WTC11 (cell line): ENCODE measurements at regions not wholly inside any gene's neighbourhood (a gene's known extent, or its start where the extent isn't known, plus 50 kb on each side); places are given as distances from the start of the nearest gene placed in this dataset.

ENCODE experiments used
- ATAC-seq: fragments of 200-7000 bp; cut with Tn5 transposase; 2 replicates; pipeline ENCODE4 v1.10.0; 2021; ENCODE audit warnings: mild to moderate bottlenecking, moderate library complexity
- CTCF ChIA-PET: fragments of 300-600 bp; sonication (Branson Sonifier 250); formaldehyde crosslinking; loops from one replicate; lab custom pipeline; 2021; ENCODE audit warnings: antibody characterized with exemption; lab: Charles Lee
- POLR2A ChIA-PET: fragments of 350-600 bp; sonication (Branson Sonifier 250); formaldehyde crosslinking; loops from one replicate; lab custom pipeline; 2021; ENCODE audit warnings: antibody characterized with exemption; lab: Charles Lee
- DNase-seq: peaks from one replicate; pipeline ENCODE4 v3.0.0; 2021; ENCODE audit warnings: low spot score
- H3K27ac Mint-ChIP-seq: 2 replicates; pipeline ENCODE4 v1.8.0; 2021; ENCODE audit warnings: mixed read lengths
- H3K27me3 Mint-ChIP-seq: 2 replicates; pipeline ENCODE4 v1.8.0; 2021; ENCODE audit warnings: low read depth, mild to moderate bottlenecking, moderate library complexity, mixed read lengths
- H3K36me3 Mint-ChIP-seq: 2 replicates; pipeline ENCODE4 v1.8.0; 2021; ENCODE audit warnings: mixed read lengths
- H3K4me1 Mint-ChIP-seq: 2 replicates; pipeline ENCODE4 v1.8.0; 2022; ENCODE audit warnings: mixed read lengths
- H3K4me3 Mint-ChIP-seq: 2 replicates; pipeline ENCODE4 v1.8.0; 2021; ENCODE audit warnings: mild to moderate bottlenecking, moderate library complexity, mixed read lengths
- H3K9me3 Mint-ChIP-seq: 2 replicates; pipeline ENCODE4 v1.8.0; 2021; ENCODE audit warnings: mixed read lengths
- ESRRA ChIP-seq: sonication (generic); formaldehyde crosslinking; IDR thresholded peaks from 2 replicates; pipeline ENCODE4 v1.8.1; 2022; ENCODE audit warnings: mild to moderate bottlenecking, missing genetic modification reagents, borderline replicate concordance
- ETV6 ChIP-seq: sonication (generic); formaldehyde crosslinking; IDR thresholded peaks from 2 replicates; pipeline ENCODE4 v1.8.1; 2022; ENCODE audit warnings: mild to moderate bottlenecking, missing genetic modification reagents
- HMGA2 ChIP-seq: fragments of 250-450 bp; sonication (Bioruptor Pico); IDR thresholded peaks from 2 replicates; pipeline ENCODE4 v1.4.0; 2021; ENCODE audit warnings: mild to moderate bottlenecking, moderate library complexity
- NR1H2 ChIP-seq: sonication (generic); formaldehyde crosslinking; IDR thresholded peaks from 2 replicates; pipeline ENCODE4 v1.9.0; 2021; ENCODE audit warnings: mild to moderate bottlenecking, moderate library complexity, missing genetic modification reagents
- PRRX2 ChIP-seq: fragments of 250-450 bp; sonication (Bioruptor Pico); IDR thresholded peaks from 2 replicates; pipeline ENCODE4 v1.8.0; 2021; ENCODE audit warnings: mild to moderate bottlenecking
- RELA ChIP-seq: sonication (generic); formaldehyde crosslinking; IDR thresholded peaks from 2 replicates; pipeline ENCODE4 v1.8.1; 2022; ENCODE audit warnings: missing genetic modification reagents, mild to moderate bottlenecking, borderline replicate concordance
- ZNF317 ChIP-seq: sonication (generic); formaldehyde crosslinking; IDR thresholded peaks from 2 replicates; pipeline ENCODE4 v1.8.1; 2023; ENCODE audit warnings: low read depth, mild to moderate bottlenecking, moderate library complexity, missing genetic modification reagents, borderline replicate concordance
- ZNF423 ChIP-seq: fragments of 250-450 bp; sonication (Bioruptor Pico); IDR thresholded peaks from 2 replicates; pipeline ENCODE4 v2.1.2; 2022; ENCODE audit warnings: mild to moderate bottlenecking, moderate library complexity
- TF ChIP-seq, protein P1 (sequence below): sonication (generic); formaldehyde crosslinking; IDR thresholded peaks from 2 replicates; pipeline ENCODE4 v1.8.1; 2023; ENCODE audit warnings: mild to moderate bottlenecking, moderate library complexity, missing genetic modification reagents
- TF ChIP-seq, protein P2 (sequence below): fragments of 250-450 bp; sonication (Bioruptor Pico); IDR thresholded peaks from 2 replicates; pipeline ENCODE4 v1.9.0; 2021; ENCODE audit warnings: mild to moderate bottlenecking
- TF ChIP-seq, protein P3 (sequence below): sonication (generic); formaldehyde crosslinking; IDR thresholded peaks from 2 replicates; pipeline ENCODE4 v1.8.0; 2023; ENCODE audit warnings: missing genetic modification reagents
- TF ChIP-seq, protein P4 (sequence below): fragments of 250-450 bp; sonication (Bioruptor Pico); IDR thresholded peaks from 2 replicates; pipeline ENCODE4 v1.9.0; 2021; ENCODE audit warnings: mild to moderate bottlenecking, borderline replicate concordance
- TF ChIP-seq, protein P5 (sequence below): fragments of 200-600 bp; IDR thresholded peaks from 2 replicates; pipeline ENCODE4 v1.8.0; 2022; ENCODE audit warnings: antibody characterized with exemption
- TF ChIP-seq, protein P6 (sequence below): sonication (generic); formaldehyde crosslinking; IDR thresholded peaks from 2 replicates; pipeline ENCODE4 v1.8.1; 2023; ENCODE audit warnings: mild to moderate bottlenecking, missing genetic modification reagents, moderate library complexity
- TF ChIP-seq, protein P7 (sequence below): sonication (generic); formaldehyde crosslinking; IDR thresholded peaks from 2 replicates; pipeline ENCODE4 v1.8.0; 2022; ENCODE audit warnings: mild to moderate bottlenecking, missing genetic modification reagents

DNA sequence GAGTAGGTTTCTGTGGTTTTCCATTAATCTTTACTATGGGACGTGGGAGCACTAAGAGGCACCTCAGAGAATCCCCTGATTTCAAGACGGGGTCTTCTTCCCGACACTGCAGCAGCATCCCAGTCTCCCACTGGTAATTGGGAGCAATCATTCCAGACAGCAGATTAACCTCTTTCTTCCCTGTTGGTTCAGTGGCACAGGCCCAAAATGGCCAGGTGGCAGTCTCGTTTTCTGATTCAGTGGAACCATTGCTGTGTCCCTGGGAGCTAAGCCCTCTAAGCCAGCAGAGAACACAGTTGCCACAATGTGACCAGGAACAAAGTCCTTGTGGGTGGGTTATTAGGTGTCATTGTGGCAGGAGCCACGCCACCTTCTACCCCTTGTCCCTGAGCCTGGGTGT lies 342.1 kb downstream of the MATN1 start (continued):
- TF ChIP-seq, protein P1, sequence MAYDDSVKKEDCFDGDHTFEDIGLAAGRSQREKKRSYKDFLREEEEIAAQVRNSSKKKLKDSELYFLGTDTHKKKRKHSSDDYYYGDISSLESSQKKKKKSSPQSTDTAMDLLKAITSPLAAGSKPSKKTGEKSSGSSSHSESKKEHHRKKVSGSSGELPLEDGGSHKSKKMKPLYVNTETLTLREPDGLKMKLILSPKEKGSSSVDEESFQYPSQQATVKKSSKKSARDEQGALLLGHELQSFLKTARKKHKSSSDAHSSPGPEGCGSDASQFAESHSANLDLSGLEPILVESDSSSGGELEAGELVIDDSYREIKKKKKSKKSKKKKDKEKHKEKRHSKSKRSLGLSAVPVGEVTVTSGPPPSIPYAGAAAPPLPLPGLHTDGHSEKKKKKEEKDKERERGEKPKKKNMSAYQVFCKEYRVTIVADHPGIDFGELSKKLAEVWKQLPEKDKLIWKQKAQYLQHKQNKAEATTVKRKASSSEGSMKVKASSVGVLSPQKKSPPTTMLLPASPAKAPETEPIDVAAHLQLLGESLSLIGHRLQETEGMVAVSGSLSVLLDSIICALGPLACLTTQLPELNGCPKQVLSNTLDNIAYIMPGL (CRISPR knock-in tag) = no peak
- TF ChIP-seq, protein P2, sequence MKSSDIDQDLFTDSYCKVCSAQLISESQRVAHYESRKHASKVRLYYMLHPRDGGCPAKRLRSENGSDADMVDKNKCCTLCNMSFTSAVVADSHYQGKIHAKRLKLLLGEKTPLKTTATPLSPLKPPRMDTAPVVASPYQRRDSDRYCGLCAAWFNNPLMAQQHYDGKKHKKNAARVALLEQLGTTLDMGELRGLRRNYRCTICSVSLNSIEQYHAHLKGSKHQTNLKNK (CRISPR knock-in tag) = no peak
- TF ChIP-seq, protein P3, sequence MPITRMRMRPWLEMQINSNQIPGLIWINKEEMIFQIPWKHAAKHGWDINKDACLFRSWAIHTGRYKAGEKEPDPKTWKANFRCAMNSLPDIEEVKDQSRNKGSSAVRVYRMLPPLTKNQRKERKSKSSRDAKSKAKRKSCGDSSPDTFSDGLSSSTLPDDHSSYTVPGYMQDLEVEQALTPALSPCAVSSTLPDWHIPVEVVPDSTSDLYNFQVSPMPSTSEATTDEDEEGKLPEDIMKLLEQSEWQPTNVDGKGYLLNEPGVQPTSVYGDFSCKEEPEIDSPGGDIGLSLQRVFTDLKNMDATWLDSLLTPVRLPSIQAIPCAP (CRISPR knock-in tag) = no peak
- TF ChIP-seq NR1H2 (CRISPR knock-in tag) (no peak), ETV6 (CRISPR knock-in tag) (no peak)

DNA sequence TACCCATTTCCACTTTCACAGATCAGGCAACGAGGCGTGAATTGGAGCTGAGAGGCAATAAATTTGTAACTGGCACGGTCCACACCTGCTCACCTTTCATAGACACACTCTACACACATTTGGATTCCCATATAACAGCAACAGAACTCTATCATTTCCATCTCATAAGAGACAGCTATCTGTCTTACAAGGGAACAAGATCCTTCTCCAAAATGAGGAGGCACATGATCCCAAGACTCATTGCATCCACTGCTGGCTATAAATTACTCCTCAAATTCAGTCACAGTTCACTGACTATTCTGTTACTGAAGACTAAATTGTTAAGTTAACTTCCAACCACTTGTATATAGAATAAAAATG lies 342.8 kb downstream of the MATN1 start:
- ATAC-seq (no peak), DNase-seq (no peak)
- Mint-ChIP-seq H3K27ac (no peak overlapping the region), H3K4me1 (no peaks in the 10 kb centered on the region), H3K36me3 (no peaks in the 10 kb centered on the region), H3K4me3 (no peak overlapping the region), H3K9me3 (no peaks in the 10 kb centered on the region)
- TF ChIP-seq, protein P3 (CRISPR knock-in tag) = no peak
- TF ChIP-seq, protein P4, sequence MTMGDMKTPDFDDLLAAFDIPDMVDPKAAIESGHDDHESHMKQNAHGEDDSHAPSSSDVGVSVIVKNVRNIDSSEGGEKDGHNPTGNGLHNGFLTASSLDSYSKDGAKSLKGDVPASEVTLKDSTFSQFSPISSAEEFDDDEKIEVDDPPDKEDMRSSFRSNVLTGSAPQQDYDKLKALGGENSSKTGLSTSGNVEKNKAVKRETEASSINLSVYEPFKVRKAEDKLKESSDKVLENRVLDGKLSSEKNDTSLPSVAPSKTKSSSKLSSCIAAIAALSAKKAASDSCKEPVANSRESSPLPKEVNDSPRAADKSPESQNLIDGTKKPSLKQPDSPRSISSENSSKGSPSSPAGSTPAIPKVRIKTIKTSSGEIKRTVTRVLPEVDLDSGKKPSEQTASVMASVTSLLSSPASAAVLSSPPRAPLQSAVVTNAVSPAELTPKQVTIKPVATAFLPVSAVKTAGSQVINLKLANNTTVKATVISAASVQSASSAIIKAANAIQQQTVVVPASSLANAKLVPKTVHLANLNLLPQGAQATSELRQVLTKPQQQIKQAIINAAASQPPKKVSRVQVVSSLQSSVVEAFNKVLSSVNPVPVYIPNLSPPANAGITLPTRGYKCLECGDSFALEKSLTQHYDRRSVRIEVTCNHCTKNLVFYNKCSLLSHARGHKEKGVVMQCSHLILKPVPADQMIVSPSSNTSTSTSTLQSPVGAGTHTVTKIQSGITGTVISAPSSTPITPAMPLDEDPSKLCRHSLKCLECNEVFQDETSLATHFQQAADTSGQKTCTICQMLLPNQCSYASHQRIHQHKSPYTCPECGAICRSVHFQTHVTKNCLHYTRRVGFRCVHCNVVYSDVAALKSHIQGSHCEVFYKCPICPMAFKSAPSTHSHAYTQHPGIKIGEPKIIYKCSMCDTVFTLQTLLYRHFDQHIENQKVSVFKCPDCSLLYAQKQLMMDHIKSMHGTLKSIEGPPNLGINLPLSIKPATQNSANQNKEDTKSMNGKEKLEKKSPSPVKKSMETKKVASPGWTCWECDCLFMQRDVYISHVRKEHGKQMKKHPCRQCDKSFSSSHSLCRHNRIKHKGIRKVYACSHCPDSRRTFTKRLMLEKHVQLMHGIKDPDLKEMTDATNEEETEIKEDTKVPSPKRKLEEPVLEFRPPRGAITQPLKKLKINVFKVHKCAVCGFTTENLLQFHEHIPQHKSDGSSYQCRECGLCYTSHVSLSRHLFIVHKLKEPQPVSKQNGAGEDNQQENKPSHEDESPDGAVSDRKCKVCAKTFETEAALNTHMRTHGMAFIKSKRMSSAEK = no peak
- TF ChIP-seq, protein P1 (CRISPR knock-in tag) = no peak
- TF ChIP-seq ZNF317 = no peak
- TF ChIP-seq RELA (CRISPR knock-in tag) = no peak
- TF ChIP-seq, all 79 proteins: peak for 0
- ChIA-PET POLR2A (no interaction called here), CTCF (interaction anchor here (0.6 to 2.5 kb wide), 93 partner anchors 9 to 1963 kb away, joined by 3 to 37 read pairs (median 4); partner anchors contain the start of gene MECR)
- H3K27me3 Mint-ChIP-seq = no peaks in the 10 kb centered on the region; the same call in 1 of the 2 replicates

DNA sequence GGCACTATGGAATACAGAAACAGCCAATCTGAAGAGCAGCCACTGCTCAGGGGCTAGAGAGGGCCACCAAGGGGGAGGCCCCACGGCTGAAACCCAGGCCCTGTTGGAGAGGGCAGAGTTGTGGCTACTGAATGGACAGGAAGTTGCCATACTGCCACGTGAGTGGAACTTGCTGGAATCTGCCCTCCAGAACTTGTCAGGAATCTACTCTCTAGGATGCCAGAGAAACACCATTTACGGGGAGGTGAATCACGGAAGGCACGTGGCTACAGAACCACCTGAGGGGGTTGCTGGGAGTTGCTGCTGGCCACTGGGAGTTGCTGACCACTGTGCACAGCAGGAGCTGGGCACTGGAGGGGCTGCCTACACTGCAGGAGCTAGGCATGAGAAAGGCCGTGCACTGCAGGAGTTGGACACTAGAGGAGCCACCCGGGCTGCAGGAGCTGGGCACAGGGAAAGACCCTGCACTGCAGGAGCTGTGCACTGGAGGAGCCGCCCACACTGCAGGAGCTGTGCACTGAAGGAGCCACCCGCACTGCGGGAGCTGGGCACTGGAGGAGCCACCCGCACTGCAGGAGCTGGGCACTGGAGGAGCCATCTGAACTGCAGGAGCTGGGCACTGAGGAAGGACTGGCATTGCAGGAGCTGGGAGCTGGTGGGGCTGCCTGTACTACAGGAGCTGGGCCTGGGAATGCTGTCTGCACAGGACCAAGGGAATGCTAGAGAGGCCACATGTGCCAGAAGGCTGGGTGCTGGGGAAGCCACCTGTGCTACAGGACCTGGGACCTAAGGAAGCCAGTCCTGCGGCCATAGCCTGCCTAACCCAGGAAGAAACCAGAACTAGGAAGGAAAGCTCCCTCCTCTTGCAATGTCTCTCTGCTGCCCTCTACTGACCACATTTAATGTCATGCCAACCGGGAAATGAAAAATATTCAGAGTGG lies 343.4 kb downstream of the MATN1 start:
- POLR2A ChIA-PET = no interaction called here
- Mint-ChIP-seq H3K27me3 (no peaks in the 10 kb centered on the region; the same call in 1 of the 2 replicates), H3K36me3 (no peaks in the 10 kb centered on the region), H3K4me3 (no peak overlapping the region), H3K4me1 (no peaks in the 10 kb centered on the region), H3K27ac (no peak overlapping the region), H3K9me3 (no peaks in the 10 kb centered on the region)
- peak; percentile 50 for DNase-seq
- ATAC-seq = peak; percentile 85
- CTCF ChIA-PET = interaction anchor here (0.5 to 2.5 kb wide), 103 partner anchors 8 to 1964 kb away, joined by 3 to 37 read pairs (median 4); partner anchors contain the start of gene MECR
- TF ChIP-seq, protein P5, sequence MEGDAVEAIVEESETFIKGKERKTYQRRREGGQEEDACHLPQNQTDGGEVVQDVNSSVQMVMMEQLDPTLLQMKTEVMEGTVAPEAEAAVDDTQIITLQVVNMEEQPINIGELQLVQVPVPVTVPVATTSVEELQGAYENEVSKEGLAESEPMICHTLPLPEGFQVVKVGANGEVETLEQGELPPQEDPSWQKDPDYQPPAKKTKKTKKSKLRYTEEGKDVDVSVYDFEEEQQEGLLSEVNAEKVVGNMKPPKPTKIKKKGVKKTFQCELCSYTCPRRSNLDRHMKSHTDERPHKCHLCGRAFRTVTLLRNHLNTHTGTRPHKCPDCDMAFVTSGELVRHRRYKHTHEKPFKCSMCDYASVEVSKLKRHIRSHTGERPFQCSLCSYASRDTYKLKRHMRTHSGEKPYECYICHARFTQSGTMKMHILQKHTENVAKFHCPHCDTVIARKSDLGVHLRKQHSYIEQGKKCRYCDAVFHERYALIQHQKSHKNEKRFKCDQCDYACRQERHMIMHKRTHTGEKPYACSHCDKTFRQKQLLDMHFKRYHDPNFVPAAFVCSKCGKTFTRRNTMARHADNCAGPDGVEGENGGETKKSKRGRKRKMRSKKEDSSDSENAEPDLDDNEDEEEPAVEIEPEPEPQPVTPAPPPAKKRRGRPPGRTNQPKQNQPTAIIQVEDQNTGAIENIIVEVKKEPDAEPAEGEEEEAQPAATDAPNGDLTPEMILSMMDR = peak; percentile 66
- TF ChIP-seq PRRX2 (CRISPR knock-in tag) = no peak
- no peak for TF ChIP-seq ESRRA (CRISPR knock-in tag)
- no peak for TF ChIP-seq HMGA2 (CRISPR knock-in tag)
- TF ChIP-seq, protein P6, sequence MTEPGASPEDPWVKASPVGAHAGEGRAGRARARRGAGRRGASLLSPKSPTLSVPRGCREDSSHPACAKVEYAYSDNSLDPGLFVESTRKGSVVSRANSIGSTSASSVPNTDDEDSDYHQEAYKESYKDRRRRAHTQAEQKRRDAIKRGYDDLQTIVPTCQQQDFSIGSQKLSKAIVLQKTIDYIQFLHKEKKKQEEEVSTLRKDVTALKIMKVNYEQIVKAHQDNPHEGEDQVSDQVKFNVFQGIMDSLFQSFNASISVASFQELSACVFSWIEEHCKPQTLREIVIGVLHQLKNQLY = no peak
- peak; percentile 55; the same call in 1 of the 2 replicates for TF ChIP-seq ZNF423 (CRISPR knock-in tag)
- TF ChIP-seq ETV6 (CRISPR knock-in tag) = peak; percentile 46; the same call in 1 of the 2 replicates
- TF ChIP-seq, protein P7, sequence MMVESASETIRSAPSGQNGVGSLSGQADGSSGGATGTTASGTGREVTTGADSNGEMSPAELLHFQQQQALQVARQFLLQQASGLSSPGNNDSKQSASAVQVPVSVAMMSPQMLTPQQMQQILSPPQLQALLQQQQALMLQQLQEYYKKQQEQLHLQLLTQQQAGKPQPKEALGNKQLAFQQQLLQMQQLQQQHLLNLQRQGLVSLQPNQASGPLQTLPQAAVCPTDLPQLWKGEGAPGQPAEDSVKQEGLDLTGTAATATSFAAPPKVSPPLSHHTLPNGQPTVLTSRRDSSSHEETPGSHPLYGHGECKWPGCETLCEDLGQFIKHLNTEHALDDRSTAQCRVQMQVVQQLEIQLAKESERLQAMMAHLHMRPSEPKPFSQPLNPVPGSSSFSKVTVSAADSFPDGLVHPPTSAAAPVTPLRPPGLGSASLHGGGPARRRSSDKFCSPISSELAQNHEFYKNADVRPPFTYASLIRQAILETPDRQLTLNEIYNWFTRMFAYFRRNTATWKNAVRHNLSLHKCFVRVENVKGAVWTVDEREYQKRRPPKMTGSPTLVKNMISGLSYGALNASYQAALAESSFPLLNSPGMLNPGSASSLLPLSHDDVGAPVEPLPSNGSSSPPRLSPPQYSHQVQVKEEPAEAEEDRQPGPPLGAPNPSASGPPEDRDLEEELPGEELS (CRISPR knock-in tag) = 0 out of 2 replicates have a peak, but pooled peaks have one; percentile 27
